Peyer's patch (tissue), 4 donors: ENCODE measurements at regions not wholly inside any gene's neighbourhood (a gene's known extent, or its start where the extent isn't known, plus 50 kb on each side); places are given as distances from the start of the nearest gene placed in this dataset.

Experiments
- DNase-seq, 3 donors: peaks; one replicate each; pipeline ENCODE4 v3.0.0-alpha.2; 2017 to 2019
- H3K27ac ChIP-seq, 4 donors: fragments of 200-600 bp; sonication (generic); one replicate each; pipeline ENCODE4 v1.5.1; 2016 to 2019
- H3K27me3 ChIP-seq, 2 donors: fragments of 200-600 bp; sonication (generic); one replicate each; pipeline ENCODE4 v1.5.1; 2019
- H3K36me3 ChIP-seq, 3 donors: fragments of 200-600 bp; sonication (generic); one replicate each; pipeline ENCODE4 v1.5.1; 2016 to 2019
- H3K4me1 ChIP-seq, 4 donors: fragments of 200-600 bp; sonication (generic); one replicate each; pipeline ENCODE4 v1.5.1; 2016 to 2019
- H3K4me3 ChIP-seq, 4 donors: fragments of 200-600 bp; sonication (generic); 1 replicate in 3 of 4; 2 replicates in 1 of 4; pipeline ENCODE4 v1.5.1; 2016 to 2019; ENCODE audit warnings: mild to moderate bottlenecking in 1 of 4
- H3K9me3 ChIP-seq, 4 donors: fragments of 200-600 bp; sonication (generic); one replicate each; pipeline ENCODE4 v1.5.1; 2016 to 2019; ENCODE audit warnings: mild to moderate bottlenecking in 1 of 4
- POLR2A ChIP-seq, 2 donors: fragments of 450-650 bp; IDR thresholded peaks; one replicate each; pipeline ENCODE4 v1.5.1; 2017; ENCODE audit warnings: antibody characterized with exemption in 2 of 2, mild to moderate bottlenecking in 2 of 2, moderate library complexity in 2 of 2
- TF ChIP-seq, protein P1 (sequence below), 6 experiments: fragments of 450-650 bp in 4 of 6; fragments of 200-600 bp in 2 of 6; sonication (generic) in 1 of 6; IDR thresholded peaks; one replicate each; pipeline ENCODE4 v1.5.1; 2017 to 2019; ENCODE audit warnings: antibody characterized with exemption in 6 of 6, mild to moderate bottlenecking in 3 of 6, moderate library complexity in 1 of 6

DNA sequence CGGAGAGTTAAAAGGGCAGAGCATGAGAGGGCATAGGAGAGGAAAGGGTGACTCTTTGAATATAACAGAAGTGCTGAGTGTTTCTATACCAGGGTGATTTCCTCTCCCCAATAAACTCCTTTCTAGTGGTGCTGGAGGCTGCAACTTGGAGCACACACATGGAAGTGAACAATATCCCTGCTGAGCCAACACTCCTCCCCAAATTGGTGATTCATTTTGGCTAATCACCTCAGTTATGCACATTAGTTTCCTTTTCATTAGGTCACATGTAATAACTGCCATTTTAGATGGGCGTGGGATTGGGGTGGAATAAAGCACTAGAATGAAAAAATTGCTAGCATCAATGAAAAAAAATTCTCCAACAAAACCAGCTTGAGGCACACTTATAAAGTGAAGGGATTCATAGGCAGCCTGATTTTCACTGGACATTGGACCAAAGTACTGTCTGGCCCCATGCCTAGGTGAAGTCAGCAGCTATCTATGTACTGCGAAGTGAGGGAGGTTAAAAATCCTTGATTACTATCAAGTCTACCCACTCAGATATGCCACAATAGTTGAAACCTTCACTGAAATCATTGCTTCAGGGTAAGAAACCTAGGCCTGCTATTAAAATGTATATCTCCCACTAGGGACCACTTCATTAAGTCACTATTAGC, 174.0 kb downstream of the GLUD2 start:
- Histone ChIP-seq H3K4me3 (no peak overlapping the region), H3K9me3 (no peaks in the 10 kb centered on the region), H3K36me3 (no peaks in the 10 kb centered on the region), H3K4me1 (no peaks in the 10 kb centered on the region), H3K27me3 (no peaks in the 10 kb centered on the region), H3K27ac (no peak overlapping the region)
- TF ChIP-seq, protein P1, sequence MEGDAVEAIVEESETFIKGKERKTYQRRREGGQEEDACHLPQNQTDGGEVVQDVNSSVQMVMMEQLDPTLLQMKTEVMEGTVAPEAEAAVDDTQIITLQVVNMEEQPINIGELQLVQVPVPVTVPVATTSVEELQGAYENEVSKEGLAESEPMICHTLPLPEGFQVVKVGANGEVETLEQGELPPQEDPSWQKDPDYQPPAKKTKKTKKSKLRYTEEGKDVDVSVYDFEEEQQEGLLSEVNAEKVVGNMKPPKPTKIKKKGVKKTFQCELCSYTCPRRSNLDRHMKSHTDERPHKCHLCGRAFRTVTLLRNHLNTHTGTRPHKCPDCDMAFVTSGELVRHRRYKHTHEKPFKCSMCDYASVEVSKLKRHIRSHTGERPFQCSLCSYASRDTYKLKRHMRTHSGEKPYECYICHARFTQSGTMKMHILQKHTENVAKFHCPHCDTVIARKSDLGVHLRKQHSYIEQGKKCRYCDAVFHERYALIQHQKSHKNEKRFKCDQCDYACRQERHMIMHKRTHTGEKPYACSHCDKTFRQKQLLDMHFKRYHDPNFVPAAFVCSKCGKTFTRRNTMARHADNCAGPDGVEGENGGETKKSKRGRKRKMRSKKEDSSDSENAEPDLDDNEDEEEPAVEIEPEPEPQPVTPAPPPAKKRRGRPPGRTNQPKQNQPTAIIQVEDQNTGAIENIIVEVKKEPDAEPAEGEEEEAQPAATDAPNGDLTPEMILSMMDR (IDR thresholded peaks at IDR 0.05), result no peak
- TF ChIP-seq POLR2A (IDR thresholded peaks at IDR 0.05), result no peak
- no peak for DNase-seq

DNA sequence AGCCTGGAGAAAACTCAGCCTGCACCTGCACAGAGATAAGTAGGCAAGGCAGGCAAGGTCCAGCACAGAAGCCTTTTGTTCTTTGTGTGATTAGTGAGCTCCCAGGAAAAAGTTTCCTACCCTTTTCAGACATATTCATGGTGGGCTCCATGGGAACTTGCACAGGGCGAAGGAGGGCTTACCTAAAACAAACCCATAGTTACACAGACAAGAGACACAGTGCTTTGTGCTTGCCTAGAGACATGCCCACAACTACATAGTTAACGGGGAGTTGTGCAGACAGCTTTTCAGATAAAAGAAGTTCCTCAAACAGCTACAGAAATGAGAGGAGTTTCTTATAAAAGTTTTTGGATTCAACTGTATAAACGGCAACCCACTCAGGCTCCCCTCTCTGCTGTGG, 180.5 kb downstream of the GLUD2 start:
- TF ChIP-seq POLR2A (IDR thresholded peaks at IDR 0.05), result no peak
- TF ChIP-seq, protein P1 (IDR thresholded peaks at IDR 0.05), result no peak
- Histone ChIP-seq H3K36me3 (no peaks in the 10 kb centered on the region), H3K9me3 (no peaks in the 10 kb centered on the region), H3K4me3 (no peak overlapping the region), H3K27me3 (no peaks in the 10 kb centered on the region), H3K27ac (no peak overlapping the region), H3K4me1 (no peaks in the 10 kb centered on the region)
- no peak for DNase-seq

DNA sequence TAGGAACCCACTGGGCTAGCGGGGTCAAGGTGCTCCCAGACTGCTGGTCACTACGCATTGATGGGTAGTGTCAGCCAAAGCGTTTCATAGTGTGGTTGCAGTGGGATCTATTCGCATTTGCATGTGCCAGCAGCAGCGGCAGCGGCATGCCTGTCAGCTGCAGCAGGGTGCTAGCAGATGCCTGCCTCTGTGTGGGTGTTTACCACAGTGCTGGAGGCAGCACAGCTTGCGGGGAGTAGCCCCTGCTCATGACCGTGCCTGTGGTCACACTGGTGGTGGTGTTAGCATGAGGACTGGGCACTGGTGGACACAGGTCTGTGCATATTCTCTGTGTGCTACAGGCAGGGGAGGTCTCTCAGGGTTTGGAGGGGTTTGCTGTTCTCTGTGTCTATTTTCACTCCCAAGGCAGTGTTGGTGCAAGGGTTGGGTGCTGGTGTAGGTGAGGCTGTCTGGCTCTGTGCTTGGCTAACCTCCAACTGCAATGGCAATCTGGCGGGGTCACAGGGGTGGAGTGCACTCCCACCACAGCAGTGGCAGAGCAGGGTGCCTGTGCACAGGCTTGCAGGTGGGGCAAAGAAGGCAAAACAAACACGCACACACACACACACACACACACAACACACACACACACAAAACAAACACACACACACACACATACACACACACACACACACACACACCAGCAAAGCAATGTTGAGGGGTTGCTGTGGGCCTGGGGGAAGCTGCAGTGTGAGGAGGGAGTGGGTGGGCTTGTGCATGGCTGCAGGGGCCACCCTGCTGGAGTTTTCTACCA, 184.4 kb downstream of the GLUD2 start:
- Histone ChIP-seq H3K27me3 (no peaks in the 10 kb centered on the region), H3K27ac (no peak overlapping the region), H3K4me3 (no peak overlapping the region), H3K9me3 (no peaks in the 10 kb centered on the region), H3K4me1 (no peaks in the 10 kb centered on the region), H3K36me3 (no peaks in the 10 kb centered on the region)
- DNase-seq, result no peak
- TF ChIP-seq, protein P1 (IDR thresholded peaks at IDR 0.05), result no peak
- no peak for TF ChIP-seq POLR2A (IDR thresholded peaks at IDR 0.05)

DNA sequence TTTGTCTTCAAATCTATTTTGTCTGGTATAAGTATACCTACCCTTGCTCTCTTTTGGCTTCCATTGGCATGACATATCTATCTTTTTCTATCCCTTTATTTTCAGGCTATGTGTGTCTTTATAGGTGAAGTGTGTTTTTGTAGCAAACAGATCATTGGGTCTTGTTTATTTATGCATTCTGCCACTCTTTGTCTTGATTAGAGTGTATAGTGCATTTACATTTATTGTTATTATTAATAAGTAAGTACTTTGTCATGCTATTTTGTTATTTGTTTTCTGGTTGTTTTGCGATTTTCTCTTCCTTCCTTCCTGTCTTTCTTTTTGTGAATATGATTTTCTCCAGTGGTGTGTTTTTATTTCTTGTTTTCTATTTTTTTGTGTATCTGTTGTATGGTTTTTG, 188.6 kb downstream of the GLUD2 start:
- TF ChIP-seq POLR2A (IDR thresholded peaks at IDR 0.05), result no peak
- TF ChIP-seq, protein P1 (IDR thresholded peaks at IDR 0.05), result no peak
- no peaks in the 10 kb centered on the region for H3K9me3 ChIP-seq
- H3K4me3 ChIP-seq, result no peak overlapping the region
- no peak for DNase-seq
- H3K27me3 ChIP-seq, result no peaks in the 10 kb centered on the region
- no peaks in the 10 kb centered on the region for H3K4me1 ChIP-seq
- H3K36me3 ChIP-seq, result no peaks in the 10 kb centered on the region
- no peak overlapping the region for H3K27ac ChIP-seq

DNA sequence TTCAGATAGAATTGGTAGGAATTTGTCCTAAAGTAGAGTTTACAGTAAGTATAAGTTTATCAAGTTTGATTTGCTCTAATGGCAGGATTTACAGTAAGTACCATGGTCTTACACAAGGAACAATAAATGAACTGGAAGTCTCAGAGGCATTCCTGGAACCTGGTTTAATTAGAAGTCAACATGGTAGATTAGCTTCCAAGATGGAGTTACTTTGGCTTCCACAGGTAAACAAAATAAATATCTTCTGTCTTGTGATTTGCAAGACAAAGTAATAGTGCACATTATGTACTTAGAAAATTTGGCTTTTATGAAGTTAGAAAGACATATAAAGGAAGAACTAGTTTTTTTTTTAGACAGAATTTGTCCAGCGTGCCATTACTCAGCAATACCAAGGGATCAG, 190.7 kb downstream of the GLUD2 start:
- DNase-seq, result no peak
- Histone ChIP-seq H3K9me3 (no peaks in the 10 kb centered on the region), H3K4me3 (no peak overlapping the region), H3K36me3 (no peaks in the 10 kb centered on the region), H3K4me1 (no peaks in the 10 kb centered on the region), H3K27ac (no peak overlapping the region), H3K27me3 (no peaks in the 10 kb centered on the region)
- TF ChIP-seq, protein P1 (IDR thresholded peaks at IDR 0.05), result no peak
- TF ChIP-seq POLR2A (IDR thresholded peaks at IDR 0.05), result no peak
